GM18951 (cell line): ENCODE measurements at regions not wholly inside any gene's neighbourhood (a gene's known extent, or its start where the extent isn't known, plus 50 kb on each side); places are given as distances from the start of the nearest gene placed in this dataset.

ENCODE experiments used
- POLR2A ChIP-seq: IDR thresholded peaks from 4 replicates; pipeline ENCODE4 v1.6.1; 2011; ENCODE audit warnings: mild to moderate bottlenecking; ENCODE audit not compliant: insufficient read length, insufficient read depth; ENCODE audit errors: extremely low read depth
- in situ Hi-C: fragments of 300-500 bp; cut with MboI; formaldehyde crosslinking; loops from one replicate; pipeline ENCODE4 v1.12.0; 2022; ENCODE audit warnings: low sequenced_read_pairs, mixed read lengths, inconsistent platforms; ENCODE audit not compliant: unreplicated experiment

DNA sequence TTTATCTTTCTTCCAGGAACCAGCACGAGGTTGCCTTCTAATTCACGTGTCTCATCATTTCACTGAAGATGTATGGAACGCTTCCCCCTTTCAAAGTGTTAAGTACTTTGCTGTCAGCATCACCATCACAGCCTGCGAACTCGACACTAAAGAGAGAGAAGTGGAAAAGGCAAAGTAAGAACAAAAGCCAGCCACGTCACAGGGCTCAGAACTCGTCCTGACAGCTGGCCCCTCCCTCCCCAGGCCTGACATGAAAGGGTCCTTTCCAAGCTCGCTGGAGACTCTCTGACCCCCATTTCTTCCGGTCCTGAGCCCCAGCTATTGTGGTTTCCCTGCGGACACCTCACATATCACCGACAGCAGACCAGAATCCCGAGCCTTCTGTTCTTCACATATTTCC is 177.8 kb upstream of the NTM start:
- no peak for TF ChIP-seq POLR2A
- in situ Hi-C loops, result no loop called here

DNA sequence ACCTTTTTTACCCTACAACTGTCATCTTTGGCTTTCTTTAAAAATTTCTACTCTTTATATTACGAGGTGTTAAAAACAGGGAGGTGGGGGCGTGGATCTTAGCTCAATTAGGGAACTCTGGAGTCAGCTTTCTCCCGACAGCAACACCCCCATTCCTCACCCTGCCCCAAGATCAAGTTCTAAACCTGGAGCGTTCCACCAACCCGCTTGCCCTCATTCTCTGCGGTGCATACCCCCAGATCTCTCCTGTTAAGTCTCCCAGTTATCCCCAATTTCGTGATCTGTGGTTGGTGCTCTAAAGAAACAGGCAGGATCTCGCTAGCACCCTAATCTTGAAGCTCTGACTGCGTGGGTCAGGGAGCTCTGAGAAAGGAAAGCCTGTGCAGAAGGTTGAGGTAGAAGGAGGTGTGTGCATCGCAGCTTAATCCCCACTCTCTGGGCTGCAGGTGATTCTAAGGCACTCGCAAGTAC is 177.3 kb upstream of the NTM start:
- no peak for TF ChIP-seq POLR2A
- in situ Hi-C loops, result no loop called here

DNA sequence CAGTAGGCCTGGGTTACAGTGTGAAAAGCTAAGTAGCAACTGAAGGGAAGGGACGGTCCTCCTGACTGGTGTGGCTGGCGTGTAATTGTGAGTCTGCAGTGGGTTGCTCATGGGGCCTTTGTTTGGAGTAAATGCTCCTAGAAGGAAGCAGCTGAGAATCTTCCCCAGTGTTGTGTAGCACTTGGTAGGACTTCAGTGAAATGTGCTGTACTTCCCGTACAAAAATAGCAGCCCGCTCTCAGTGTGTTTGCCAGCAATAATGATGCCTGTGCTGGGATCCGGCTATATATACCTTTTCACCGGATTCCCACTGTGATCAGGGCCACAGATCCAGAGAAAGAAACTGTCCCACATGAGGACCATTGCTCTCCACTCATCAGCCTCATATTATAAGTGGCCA is 175.7 kb upstream of the NTM start:
- no peak for TF ChIP-seq POLR2A
- in situ Hi-C loops, result no loop called here

DNA sequence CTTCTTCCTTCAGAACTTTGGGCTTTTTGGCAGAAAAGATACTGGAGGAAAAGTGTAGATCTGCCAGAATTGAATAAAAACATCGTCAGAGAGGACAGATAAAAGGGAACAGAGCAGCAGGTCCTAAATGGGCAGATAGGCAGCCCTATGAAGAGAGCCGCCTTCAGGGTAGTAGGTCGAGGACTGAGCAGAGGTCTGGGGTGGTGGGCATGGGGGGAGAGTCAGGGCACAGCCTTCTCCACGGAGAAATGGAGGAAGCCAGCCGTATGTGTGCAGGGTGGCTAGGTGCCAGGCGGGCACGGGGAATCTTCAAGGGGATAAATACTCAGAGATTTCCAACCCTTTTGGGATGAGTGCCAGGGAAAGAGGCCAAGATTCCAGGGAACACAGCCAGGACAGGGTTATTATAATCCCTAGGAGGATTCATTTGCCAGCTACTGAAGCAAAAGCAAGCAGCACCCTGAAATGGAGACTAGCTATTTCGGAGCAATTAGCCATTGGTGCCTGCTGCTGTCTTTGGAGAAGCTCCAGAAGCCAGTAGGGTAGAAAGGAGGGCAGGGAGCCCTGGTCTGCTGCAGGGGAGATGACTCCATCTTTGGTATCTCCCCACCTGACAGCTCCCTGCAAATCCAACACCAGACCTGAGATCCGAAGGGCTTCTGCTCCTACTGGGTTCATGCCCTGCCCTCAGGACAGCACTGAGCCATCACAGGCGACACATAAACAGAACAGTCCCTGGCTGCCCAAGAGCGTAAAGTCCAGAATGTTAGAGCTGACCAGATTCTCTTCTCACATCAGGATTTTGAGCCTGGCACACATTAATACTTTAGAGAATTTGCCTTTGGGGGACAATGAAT is 174.5 kb upstream of the NTM start:
- in situ Hi-C loops, result no loop called here

DNA sequence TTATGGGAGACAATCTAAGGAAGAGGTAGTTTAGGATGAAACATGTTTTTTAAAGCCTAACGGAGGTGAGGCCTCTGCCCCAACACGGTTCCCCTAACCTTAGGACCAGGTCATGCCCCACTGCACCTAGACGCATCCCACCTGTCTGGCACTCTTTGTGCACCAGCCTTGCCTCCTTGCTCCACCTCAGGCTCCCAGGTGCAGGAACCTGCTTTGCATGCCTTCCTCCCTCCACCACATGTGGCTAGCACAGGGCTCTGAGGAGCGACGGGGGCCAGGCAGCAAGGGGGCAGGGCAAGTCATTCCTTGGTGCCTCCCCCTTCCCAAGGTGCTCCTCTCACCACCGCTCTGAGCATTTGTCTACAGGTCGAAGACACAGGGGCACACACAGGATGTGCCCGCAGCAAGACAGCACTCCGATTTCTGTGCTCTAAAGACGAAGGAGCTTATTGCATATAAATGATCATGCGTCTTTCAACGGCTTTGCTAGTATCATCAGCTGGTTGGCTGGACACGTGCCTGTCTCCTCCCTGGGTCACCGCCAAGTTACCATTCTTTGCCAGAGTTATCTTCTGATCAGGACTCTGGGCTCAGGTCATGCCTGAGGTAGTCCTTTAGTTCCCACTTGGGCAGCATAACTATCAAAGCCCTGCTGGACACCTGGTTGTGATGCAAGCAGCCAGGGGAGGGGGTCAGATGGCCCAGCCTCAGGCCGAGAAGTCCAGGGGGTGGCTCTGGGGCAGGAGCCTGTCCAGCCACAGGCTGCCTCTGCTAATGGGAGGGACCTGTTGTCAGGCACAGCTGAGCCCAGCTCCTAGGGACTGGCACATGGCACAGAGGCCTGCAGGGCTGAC is 172.0 kb upstream of the NTM start:
- in situ Hi-C loops, result no loop called here
- TF ChIP-seq POLR2A, result no peak

More for the DNA sequence above, 174.5 kb upstream of the NTM start:
- TF ChIP-seq POLR2A, result no peak

DNA sequence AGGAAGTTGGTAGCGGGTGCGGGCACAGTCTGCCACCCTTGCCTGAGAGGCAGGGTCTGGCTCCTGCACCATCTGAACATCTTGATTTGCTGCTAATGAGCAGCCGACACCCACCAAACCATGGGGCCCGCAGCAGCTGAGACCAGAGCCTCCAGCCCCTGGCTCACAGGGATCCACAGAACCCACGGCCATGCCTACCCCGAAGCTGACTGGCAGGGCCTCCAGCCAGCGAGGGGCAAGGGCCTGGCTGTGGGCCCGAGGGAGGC is 171.5 kb upstream of the NTM start:
- TF ChIP-seq POLR2A, result no peak
- in situ Hi-C loops, result no loop called here

DNA sequence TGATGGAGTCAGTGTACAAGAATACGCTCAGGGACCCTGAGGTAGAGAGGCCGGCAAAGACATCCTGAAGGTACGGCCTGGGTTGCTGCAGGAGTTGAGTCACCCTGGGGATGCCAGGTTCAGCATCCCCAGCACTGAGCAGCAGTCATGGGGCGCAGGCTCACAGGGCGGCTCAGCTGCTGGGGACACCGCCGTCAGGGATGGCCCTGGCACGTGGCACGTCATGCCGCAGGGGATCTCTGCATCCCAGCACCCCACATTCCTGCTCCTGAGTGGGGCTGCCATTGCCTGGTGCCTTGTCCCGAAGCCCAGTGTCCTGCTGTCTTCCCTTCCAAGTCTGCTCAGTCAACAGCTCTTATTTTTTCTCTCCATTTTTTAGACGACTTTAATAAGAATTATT is 168.7 kb upstream of the NTM start:
- no peak for TF ChIP-seq POLR2A
- in situ Hi-C loops, result no loop called here

DNA sequence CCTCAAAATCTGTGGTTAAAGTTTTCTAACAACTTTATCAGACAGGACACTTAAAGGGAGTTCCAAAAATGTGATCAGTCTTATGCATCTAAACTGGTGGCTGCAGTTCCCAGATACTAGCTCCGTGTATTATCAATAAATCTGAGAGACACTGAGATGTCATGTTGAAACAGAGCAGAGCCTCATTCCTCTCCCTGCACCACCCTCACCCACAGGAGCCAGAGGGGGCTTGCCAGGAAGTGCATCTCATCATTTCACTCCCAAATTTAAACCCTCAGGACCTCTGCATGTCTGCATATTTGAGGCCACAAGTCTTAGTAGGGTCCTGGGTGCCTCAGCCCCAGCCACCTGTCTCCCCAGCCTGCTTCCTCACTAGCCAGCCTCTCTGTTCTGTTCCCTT is 167.4 kb upstream of the NTM start:
- no peak for TF ChIP-seq POLR2A
- in situ Hi-C loops, result no loop called here

DNA sequence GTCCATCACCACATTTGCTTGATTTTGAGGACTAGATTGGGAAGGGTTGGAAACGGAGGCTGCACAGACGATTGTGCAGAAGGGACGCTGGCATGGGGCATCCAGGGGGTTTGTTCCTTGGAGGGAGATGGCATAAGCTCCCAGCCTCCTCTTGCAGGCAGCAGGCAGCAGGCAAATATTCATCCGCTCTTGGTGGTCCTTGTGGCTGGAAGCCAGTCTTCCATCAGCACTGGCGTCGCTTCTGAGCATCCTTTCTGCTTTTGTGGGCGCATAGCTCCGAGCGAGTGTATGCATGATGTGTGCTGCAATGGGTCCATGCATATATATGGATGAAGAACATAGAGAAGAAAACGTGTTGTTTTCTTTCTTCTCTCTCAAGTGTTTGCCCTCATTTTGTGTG is 166.1 kb upstream of the NTM start:
- no peak for TF ChIP-seq POLR2A
- in situ Hi-C loops, result no loop called here

DNA sequence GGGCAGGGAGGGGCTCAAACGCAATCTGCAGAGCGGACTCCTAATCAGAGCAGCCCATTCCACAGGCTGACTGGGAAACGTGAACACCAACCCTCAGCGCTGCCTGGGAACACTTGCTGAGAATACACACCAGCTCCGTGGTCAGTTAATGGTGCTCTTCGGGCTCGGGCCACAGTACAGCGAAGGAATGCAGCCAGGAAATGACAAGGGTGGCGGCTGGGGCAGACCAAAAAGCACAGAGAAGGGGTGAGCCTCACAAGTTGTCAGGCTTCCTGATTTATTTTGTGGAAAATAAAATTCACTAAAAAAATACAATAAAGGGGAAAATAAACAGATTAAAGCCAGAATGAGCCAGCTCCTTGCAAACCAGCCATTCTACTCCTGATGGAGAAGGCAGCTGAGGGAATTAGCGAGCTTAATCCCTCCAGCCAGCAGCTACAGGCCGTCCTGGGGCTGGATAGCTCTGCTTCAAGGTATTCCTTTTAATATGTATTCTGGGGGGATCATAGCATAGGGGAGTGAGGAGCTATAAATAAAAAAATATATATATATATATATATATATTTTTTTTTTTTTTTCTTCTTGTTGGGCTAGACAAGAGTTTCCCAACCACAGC is 165.5 kb upstream of the NTM start:
- TF ChIP-seq POLR2A, result no peak
- in situ Hi-C loops, result no loop called here

DNA sequence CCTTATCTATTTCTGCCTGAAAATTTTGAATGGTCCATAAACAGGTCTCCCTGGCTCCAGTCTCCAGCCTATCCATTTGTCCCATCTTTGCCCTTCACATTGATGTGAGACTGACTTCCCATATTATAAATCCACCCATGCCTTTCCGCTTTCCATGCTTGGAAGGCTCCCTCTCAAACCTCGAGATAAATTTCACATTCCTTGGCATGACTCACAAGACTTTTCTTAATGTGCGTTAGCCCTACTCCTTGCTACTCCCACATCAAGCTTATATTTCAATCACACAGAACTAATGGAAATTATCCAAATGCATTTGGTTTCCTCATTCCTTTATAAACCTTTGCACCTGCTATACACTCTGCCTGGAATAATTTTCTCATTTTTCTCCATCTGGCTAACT is 163.7 kb upstream of the NTM start:
- TF ChIP-seq POLR2A, result no peak
- in situ Hi-C loops, result no loop called here

DNA sequence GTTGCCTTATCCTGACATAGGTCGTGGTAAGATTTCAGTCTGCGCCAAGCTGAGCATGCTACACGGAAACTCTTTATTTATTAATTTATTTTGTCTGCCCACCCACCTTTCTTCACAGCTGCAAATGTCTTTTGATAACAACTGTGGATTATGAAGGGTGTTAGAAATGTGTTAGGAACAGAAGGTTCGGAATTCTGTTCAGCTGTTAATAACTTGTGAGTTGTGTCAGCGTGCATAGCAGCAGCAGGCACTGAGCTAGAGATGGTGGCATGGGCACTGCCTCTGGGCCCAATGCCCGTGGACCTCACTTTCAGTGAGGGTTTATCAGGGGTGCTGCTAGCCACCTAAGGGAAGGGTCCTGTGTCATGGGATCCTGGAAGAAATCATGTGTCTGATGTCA is 162.5 kb upstream of the NTM start:
- no peak for TF ChIP-seq POLR2A
- in situ Hi-C loops, result no loop called here
